GM12864 (cell line): ENCODE measurements at regions not wholly inside any gene's neighbourhood (a gene's known extent, or its start where the extent isn't known, plus 50 kb on each side); places are given as distances from the start of the nearest gene placed in this dataset.

Experiments
- DNase-seq: peaks from one replicate; pipeline ENCODE4 v3.0.0-alpha.2; 2011; ENCODE audit warnings: low read depth
- H3K4me3 ChIP-seq: 2 replicates; pipeline ENCODE4 v1.5.1; 2011; ENCODE audit warnings: mild to moderate bottlenecking, low read depth, low read length, control low read depth
- CTCF ChIP-seq: IDR thresholded peaks from 2 replicates; pipeline ENCODE4 v1.5.1; 2011; ENCODE audit warnings: low read depth, mild to moderate bottlenecking, moderate library complexity, low read length, control low read depth, inconsistent platforms; ENCODE audit errors: missing control alignments

- TF ChIP-seq CTCF: no peak
- no peak overlapping the region for H3K4me3 ChIP-seq
- no peak for DNase-seq
These were observed 580.8 kb downstream of the CENPC start for GRCh38 chr4:66964467-66964866.

- H3K4me3 ChIP-seq: no peak overlapping the region
- no peak for DNase-seq
- no peak for TF ChIP-seq CTCF
These were observed 582.2 kb downstream of the CENPC start for GRCh38 chr4:66963084-66963483.

- DNase-seq: no peak
- TF ChIP-seq CTCF: no peak
- H3K4me3 ChIP-seq: no peak overlapping the region
These were observed 586.1 kb downstream of the CENPC start for GRCh38 chr4:66959207-66959606.

- no peak for DNase-seq
- no peak for TF ChIP-seq CTCF
These were observed 588.5 kb downstream of the CENPC start for GRCh38 chr4:66956852-66957251.

GRCh38 chr4:66956426-66956825 lies 588.9 kb downstream of the CENPC start:
- no peak for DNase-seq
- TF ChIP-seq CTCF: no peak
- H3K4me3 ChIP-seq: no peak overlapping the region

More at GRCh38 chr4:66956852-66957251, 588.5 kb downstream of the CENPC start:
- no peak overlapping the region for H3K4me3 ChIP-seq

GRCh38 chr4:66955784-66956183 lies 589.5 kb downstream of the CENPC start:
- H3K4me3 ChIP-seq: no peak overlapping the region
- TF ChIP-seq CTCF: no peak
- no peak for DNase-seq

GRCh38 chr4:66949419-66949818 lies 595.9 kb downstream of the CENPC start:
- no peak for DNase-seq
- no peak overlapping the region for H3K4me3 ChIP-seq
- TF ChIP-seq CTCF: no peak
